Right lobe of liver (tissue), 4 donors: ENCODE measurements at regions not wholly inside any gene's neighbourhood (a gene's known extent, or its start where the extent isn't known, plus 50 kb on each side); places are given as distances from the start of the nearest gene placed in this dataset.

Experiments
- CTCF ChIP-seq, 4 donors: fragments of 200-600 bp in 3 of 4; fragments of 450-650 bp in 1 of 4; IDR thresholded peaks; one replicate each; pipeline versions ENCODE4 v1.5.1 to v1.8.0; 2016 to 2022; ENCODE audit warnings: antibody characterized with exemption in 4 of 4, mild to moderate bottlenecking in 2 of 4
- POLR2A ChIP-seq: fragments of 450-650 bp; IDR thresholded peaks from one replicate; pipeline ENCODE4 v1.6.1; 2017; ENCODE audit warnings: antibody characterized with exemption, mild to moderate bottlenecking
- donor health status: DM: no; HTN: no; CAD: no.
- donor health status: DM: no; HTN: no; CAD: no.
- donor health status: DM: no; HTN: yes; CAD: no.

- TF ChIP-seq CTCF (IDR thresholded peaks at IDR 0.05) (no peak), POLR2A (no peak)
These were observed 115.2 kb upstream of the CDCA7L start for GRCh38 chr7:22060863-22061262.
